Hematopoietic multipotent progenitor cell (in vitro differentiated cells): ENCODE measurements at regions not wholly inside any gene's neighbourhood (a gene's known extent, or its start where the extent isn't known, plus 50 kb on each side); places are given as distances from the start of the nearest gene placed in this dataset. TPM values are rescaled to one million over a fixed set of nuclear protein-coding genes. Genes with fewer than 3 reads are reported as not detected.
"Not testable (repeated sequence)": the region's sequence is repeated elsewhere in the genome, so short reads cannot be mapped to it uniquely, and the experiment has no call there.

Experiments used
- DNase-seq, 3 donors: peaks; one replicate each; pipeline ENCODE4 v3.0.0-alpha.2; 2011 to 2015; ENCODE audit warnings: low read depth in 2 of 3, low spot score in 2 of 3
- small RNA-seq: library from RNA; depleted of rRNA; stranded (forward); fragments of <200 nt; gene quantifications from one replicate; pipeline ENCODE3, GENCODE V24; 2012

DNA sequence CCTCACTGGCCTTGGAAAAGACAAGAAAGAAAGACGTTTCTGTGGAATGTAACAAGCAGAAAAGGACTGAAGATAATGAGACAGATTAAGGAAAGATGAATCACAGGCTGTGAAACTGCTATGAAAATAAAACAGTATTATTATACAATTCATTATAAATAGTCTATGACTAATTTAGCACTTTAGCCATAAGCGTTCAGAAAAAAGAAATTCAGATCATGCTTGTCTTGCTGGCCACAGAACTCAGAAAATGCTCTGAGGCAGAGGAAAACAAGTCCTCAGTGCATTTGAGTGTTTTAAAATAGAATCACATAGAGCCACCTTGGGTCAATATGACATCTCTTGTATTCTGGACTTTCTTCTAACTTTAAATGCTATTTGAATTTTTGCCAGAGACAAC, 65.9 kb upstream of the NBPF26 start:
- DNase-seq: not testable (repeated sequence)

DNA sequence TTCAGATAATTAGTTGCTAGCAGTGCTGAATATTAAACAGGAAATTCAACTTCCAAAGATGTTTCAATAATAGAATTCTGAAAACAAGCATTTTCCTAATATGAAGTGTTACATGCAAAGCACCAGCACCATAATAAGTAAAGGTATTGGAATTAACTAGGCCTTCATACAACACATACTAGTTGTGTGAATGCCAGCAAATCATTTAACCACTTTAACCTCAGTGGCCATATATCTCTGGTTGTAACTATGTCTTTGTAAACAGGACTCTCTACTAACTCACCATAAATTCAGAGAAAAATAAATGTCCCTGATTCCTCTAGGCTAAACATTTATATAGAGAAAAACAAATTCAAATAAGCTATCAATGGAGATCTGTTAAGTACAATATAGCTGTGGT, 65.1 kb upstream of the NBPF26 start:
- DNase-seq: not testable (repeated sequence)

- not testable (repeated sequence) for DNase-seq
Observed at GRCh38 chr1:120659133-120659532, 64.6 kb upstream of the NBPF26 start.

GRCh38 chr1:120664376-120665249, 59.1 kb upstream of the NBPF26 start:
- DNase-seq: not testable (repeated sequence)

DNA sequence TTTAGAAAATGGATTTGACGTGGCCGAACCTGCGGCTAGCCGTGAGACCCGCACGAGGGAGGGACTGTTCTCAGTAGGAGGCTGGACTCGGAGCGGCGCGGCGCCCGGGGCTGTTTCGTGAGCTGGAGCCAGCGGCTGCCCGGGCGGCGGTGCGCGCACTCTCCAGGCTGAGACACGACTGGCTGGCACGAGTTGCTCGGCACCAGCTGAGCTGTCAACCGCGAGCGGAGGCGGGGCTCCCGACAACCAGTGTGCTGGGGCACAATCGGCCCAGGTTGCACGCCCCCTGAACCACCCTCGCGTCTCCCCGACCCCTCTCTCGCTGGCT, 58.5 kb upstream of the NBPF26 start:
- not testable (repeated sequence) for DNase-seq

GRCh38 chr1:120668187-120668586, 55.6 kb upstream of the NBPF26 start:
- not testable (repeated sequence) for DNase-seq

Small RNAs in the stretch of these regions (small RNA-seq; reads per million reads assigned to genes)
- not detected for gene RF00004
